Fibroblast of pulmonary artery (primary cell): ENCODE measurements at regions not wholly inside any gene's neighbourhood (a gene's known extent, or its start where the extent isn't known, plus 50 kb on each side); places are given as distances from the start of the nearest gene placed in this dataset.
A peak's percentile ranks its signal among the peaks of the same experiment; 100 is the strongest.

Experiments used
- DNase-seq: peaks from one replicate; pipeline ENCODE4 v3.0.0-alpha.2; 2010; ENCODE audit warnings: low read depth
- H3K4me3 ChIP-seq: replicated peaks from 2 replicates; pipeline ENCODE4 v1.5.1; 2011; ENCODE audit warnings: low read depth, mild to moderate bottlenecking, control low read depth, low read length, moderate library complexity
- CTCF ChIP-seq: IDR thresholded peaks from 2 replicates; pipeline ENCODE4 v1.5.1; 2011; ENCODE audit warnings: mild to moderate bottlenecking, control low read depth, low read length, inconsistent platforms; ENCODE audit errors: missing control alignments

- no peak overlapping the region for H3K4me3 ChIP-seq
- DNase-seq = peak; percentile 37
- no peak for TF ChIP-seq CTCF
Observed at GRCh38 chr12:64946132-64946829, 121.8 kb downstream of the TBC1D30 start.

- no peak overlapping the region for H3K4me3 ChIP-seq
- no peak for DNase-seq
- TF ChIP-seq CTCF = no peak
Observed at GRCh38 chr12:64950711-64951298, 126.4 kb downstream of the TBC1D30 start.

- no peak for TF ChIP-seq CTCF
- DNase-seq = no peak
- H3K4me3 ChIP-seq = no peak overlapping the region
Observed at GRCh38 chr12:64951944-64952343, 127.5 kb downstream of the TBC1D30 start.

GRCh38 chr12:64955746-64956145 lies 131.3 kb downstream of the TBC1D30 start:
- no peak overlapping the region for H3K4me3 ChIP-seq
- no peak for TF ChIP-seq CTCF
- no peak for DNase-seq

GRCh38 chr12:64965920-64966319 lies 141.5 kb downstream of the TBC1D30 start:
- no peak for TF ChIP-seq CTCF
- H3K4me3 ChIP-seq = no peak overlapping the region
- DNase-seq = no peak

GRCh38 chr12:64968989-64969819 lies 144.8 kb downstream of the TBC1D30 start:
- peak; percentile 43 for DNase-seq

More at GRCh38 chr12:64968989-64969819, 144.8 kb downstream of the TBC1D30 start:
- no peak for TF ChIP-seq CTCF
- no peak overlapping the region for H3K4me3 ChIP-seq
